ENCODE measurements at regions not wholly inside any gene's neighbourhood (a gene's known extent, or its start where the extent isn't known, plus 50 kb on each side); places are given as distances from the start of the nearest gene placed in this dataset.

GRCh38 chr15:91461377-91461776, 361.3 kb downstream of the SV2B start:
- TF ChIP-seq POLR2A (IDR thresholded peaks at IDR 0.05) (no peak), CTCF (IDR thresholded peaks at IDR 0.05) (no peak), POLR2AphosphoS5 (IDR thresholded peaks at IDR 0.05; ENCODE audit: insufficient read depth in 1 of 2, low read depth in 1 of 2) (no peak)
- no peak overlapping the region for H3K27ac ChIP-seq

GRCh38 chr15:91465086-91465485, 365.0 kb downstream of the SV2B start:
- H3K4me1 ChIP-seq, result no peaks in the 10 kb centered on the region
- no peaks in the 10 kb centered on the region for H3K27me3 ChIP-seq
- TF ChIP-seq POLR2A (IDR thresholded peaks at IDR 0.05), result no peak
- no peaks in the 10 kb centered on the region for H3K36me3 ChIP-seq
- no peaks in the 10 kb centered on the region for H3K9me3 ChIP-seq
- intact Hi-C loops (cut with DNase I), result no loop called here
- H3K4me3 ChIP-seq, result no peak overlapping the region
- no peak for DNase-seq (ENCODE audit: extremely low spot score in 2 of 2)
- H3K27ac ChIP-seq, result no peak overlapping the region

More at GRCh38 chr15:91461377-91461776, 361.3 kb downstream of the SV2B start:
- no peaks in the 10 kb centered on the region for H3K27me3 ChIP-seq
- intact Hi-C loops (cut with DNase I), result no loop called here
- no peaks in the 10 kb centered on the region for H3K36me3 ChIP-seq
- DNase-seq (ENCODE audit: extremely low spot score in 2 of 2), result no peak
- H3K4me3 ChIP-seq, result no peak overlapping the region
- H3K9me3 ChIP-seq, result no peaks in the 10 kb centered on the region
- H3K4me1 ChIP-seq, result no peaks in the 10 kb centered on the region

DNA sequence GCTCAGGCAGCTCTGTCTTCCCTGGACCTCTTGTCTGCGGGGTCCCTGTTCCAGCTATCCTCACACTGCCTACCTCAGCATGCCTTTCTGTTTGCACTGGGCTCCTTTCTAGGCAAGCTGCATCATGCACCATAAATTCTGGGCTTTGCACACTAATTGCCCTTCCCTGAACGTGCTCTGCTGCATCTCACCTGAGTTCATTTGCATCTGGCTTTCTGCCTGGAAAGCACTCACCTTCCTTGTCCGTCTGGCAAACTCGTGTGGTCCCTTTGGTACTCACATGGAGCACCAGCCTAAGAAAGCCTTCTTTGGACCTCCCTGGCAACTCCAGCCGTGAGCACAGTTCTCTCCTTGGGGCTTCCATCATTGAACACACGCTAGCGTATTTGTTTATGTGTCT, 365.6 kb downstream of the SV2B start:
- Histone ChIP-seq H3K4me1 (no peaks in the 10 kb centered on the region), H3K4me3 (no peak overlapping the region), H3K27ac (no peak overlapping the region), H3K9me3 (no peaks in the 10 kb centered on the region), H3K27me3 (no peaks in the 10 kb centered on the region), H3K36me3 (no peaks in the 10 kb centered on the region)
- DNase-seq (ENCODE audit: extremely low spot score in 2 of 2), result no peak
- TF ChIP-seq POLR2A (IDR thresholded peaks at IDR 0.05) (no peak), CTCF (IDR thresholded peaks at IDR 0.05) (no peak), POLR2AphosphoS5 (IDR thresholded peaks at IDR 0.05; ENCODE audit: insufficient read depth in 1 of 2, low read depth in 1 of 2) (no peak)
- intact Hi-C loops (cut with DNase I), result no loop called here

GRCh38 chr15:91468871-91469580, 369.0 kb downstream of the SV2B start:
- Histone ChIP-seq H3K36me3 (no peaks in the 10 kb centered on the region), H3K4me3 (no peak overlapping the region), H3K4me1 (no peaks in the 10 kb centered on the region), H3K27me3 (no peaks in the 10 kb centered on the region), H3K9me3 (no peaks in the 10 kb centered on the region), H3K27ac (no peak overlapping the region)
- intact Hi-C loops (cut with DNase I), result no loop called here
- no peak for TF ChIP-seq POLR2A (IDR thresholded peaks at IDR 0.05)
- TF ChIP-seq POLR2AphosphoS5 (IDR thresholded peaks at IDR 0.05; ENCODE audit: insufficient read depth in 1 of 2, low read depth in 1 of 2), result no peak
- no peak for TF ChIP-seq CTCF (IDR thresholded peaks at IDR 0.05)
- DNase-seq (ENCODE audit: extremely low spot score in 2 of 2), result no peak

DNA sequence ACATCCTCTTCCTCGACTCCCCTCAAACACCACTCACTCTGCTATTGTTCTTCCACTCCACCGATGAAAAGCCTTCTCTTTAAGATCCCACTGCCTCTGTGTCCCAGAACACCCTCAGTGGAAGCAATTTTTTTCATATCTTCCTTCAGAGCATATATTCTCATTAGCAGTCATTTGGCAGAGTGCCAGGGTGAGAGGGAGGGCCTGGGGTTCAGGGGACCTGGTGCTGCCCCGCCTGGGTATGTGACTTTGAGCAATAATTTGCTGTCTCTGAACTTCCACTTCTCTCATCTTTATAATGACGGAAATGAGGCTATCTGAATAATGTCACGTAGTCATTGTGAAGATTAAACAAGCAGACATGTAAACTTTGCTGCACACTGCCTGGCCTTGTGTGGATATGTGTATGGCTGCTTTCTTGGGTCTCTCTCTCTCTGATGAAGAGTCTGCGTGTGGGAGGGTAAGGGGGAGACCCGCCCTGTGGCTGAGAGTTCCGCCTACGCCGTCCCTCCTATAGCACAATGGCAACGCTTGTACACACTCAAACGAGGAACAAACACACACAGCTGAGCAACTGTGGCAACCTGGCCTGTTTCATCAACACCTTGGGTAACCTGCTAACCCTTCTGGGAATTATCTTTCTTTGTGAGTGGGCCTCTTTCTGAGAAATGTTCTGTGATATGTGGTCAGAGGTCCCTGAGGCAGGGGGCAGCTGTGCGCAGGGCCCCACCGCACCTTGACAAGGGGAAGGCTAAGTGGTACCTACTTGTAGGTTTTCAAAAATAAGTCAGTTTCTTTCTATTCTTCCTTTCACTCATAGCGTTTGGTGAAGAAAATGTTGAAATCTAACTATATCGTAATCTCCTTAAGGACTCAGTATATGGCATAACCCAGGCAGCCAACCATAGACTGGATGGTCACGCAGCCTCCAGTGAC, 369.8 kb downstream of the SV2B start:
- no peak for TF ChIP-seq CTCF (IDR thresholded peaks at IDR 0.05)
- TF ChIP-seq POLR2AphosphoS5 (IDR thresholded peaks at IDR 0.05; ENCODE audit: insufficient read depth in 1 of 2, low read depth in 1 of 2), result no peak
- Histone ChIP-seq H3K27ac (no peak overlapping the region), H3K36me3 (no peaks in the 10 kb centered on the region), H3K4me1 (no peaks in the 10 kb centered on the region), H3K9me3 (no peaks in the 10 kb centered on the region), H3K4me3 (no peak overlapping the region), H3K27me3 (no peaks in the 10 kb centered on the region)
- intact Hi-C loops (cut with DNase I), result no loop called here
- DNase-seq (ENCODE audit: extremely low spot score in 2 of 2), result no peak
